SU-DHL-6 (cell line): ENCODE measurements at regions not wholly inside any gene's neighbourhood (a gene's known extent, or its start where the extent isn't known, plus 50 kb on each side); places are given as distances from the start of the nearest gene placed in this dataset.

Experiments used
- H2AFZ ChIP-seq: fragments of 200-600 bp; sonication (generic); 2 replicates; pipeline ENCODE4 v1.6.1; 2014; ENCODE audit warnings: low read depth, mild to moderate bottlenecking, moderate library complexity, mixed read lengths, antibody characterized with exemption, low read length; ENCODE audit not compliant: severe bottlenecking
- H3F3A ChIP-seq: fragments of 200-600 bp; shearing (Covaris generic); 2 replicates; pipeline ENCODE4 v1.6.0; 2016; ENCODE audit warnings: antibody characterized with exemption, mild to moderate bottlenecking; ENCODE audit not compliant: insufficient read depth
- H3K27ac ChIP-seq: fragments of 200-600 bp; sonication (generic); 2 replicates; pipeline ENCODE4 v1.5.1; 2016; ENCODE audit warnings: low read depth, mild to moderate bottlenecking, low read length, moderate library complexity, mixed read lengths
- H3K27me3 ChIP-seq: fragments of 200-600 bp; sonication (generic), shearing (Covaris generic); 2 replicates; pipeline ENCODE4 v1.6.0; 2014; ENCODE audit warnings: mild to moderate bottlenecking, low read length
- H3K36me3 ChIP-seq: fragments of 200-600 bp; sonication (generic); 2 replicates; pipeline ENCODE4 v1.6.1; 2014; ENCODE audit warnings: mild to moderate bottlenecking, low read length, mixed read lengths
- H3K4me2 ChIP-seq: fragments of 300-600, 200-600 bp; shearing (Covaris generic), sonication (generic); 2 replicates; pipeline ENCODE4 v1.6.0; 2014; ENCODE audit warnings: low read length, low read depth, mild to moderate bottlenecking; ENCODE audit not compliant: poor library complexity, severe bottlenecking
- H3K4me3 ChIP-seq: fragments of 200-600 bp; sonication (generic); 2 replicates; pipeline ENCODE4 v1.5.1; 2014; ENCODE audit warnings: antibody characterized with exemption, low read length, mild to moderate bottlenecking, mixed read lengths; ENCODE audit not compliant: insufficient read depth, poor library complexity, severe bottlenecking
- H3K79me2 ChIP-seq: fragments of 200-600 bp; sonication (generic); 2 replicates; pipeline ENCODE4 v1.6.1; 2014; ENCODE audit warnings: mild to moderate bottlenecking, low read length, moderate library complexity; ENCODE audit not compliant: insufficient read depth
- H3K9ac ChIP-seq: fragments of 200-600 bp; sonication (generic); 2 replicates; pipeline ENCODE4 v1.7.0; 2014; ENCODE audit warnings: mild to moderate bottlenecking, low read length
- H3K9me2 ChIP-seq: fragments of 200-600 bp; sonication (generic); replicated peaks from 2 replicates; pipeline ENCODE4 v1.6.1; 2014; ENCODE audit warnings: low read length; ENCODE audit not compliant: insufficient read depth
- H3K9me3 ChIP-seq: fragments of 200-600 bp; sonication (generic); 2 replicates; pipeline ENCODE4 v1.6.1; 2014; ENCODE audit warnings: low read length, mixed read lengths; ENCODE audit not compliant: insufficient read depth
- H4K20me1 ChIP-seq: fragments of 200-600 bp; sonication (generic); 2 replicates; pipeline ENCODE4 v1.6.1; 2014; ENCODE audit warnings: low read depth, mild to moderate bottlenecking, antibody characterized with exemption, low read length, moderate library complexity, mixed read lengths
- EZH2phosphoT487 ChIP-seq: fragments of 200-600 bp; sonication (generic), shearing (Covaris generic); conservative IDR thresholded peaks from 2 replicates; pipeline ENCODE4 v1.6.1; 2018; ENCODE audit warnings: mild to moderate bottlenecking, antibody characterized with exemption, low read length, moderate library complexity, mixed read lengths
- TF ChIP-seq, protein P1 (sequence below): fragments of 200-600 bp; sonication (generic); IDR thresholded peaks from one replicate; pipeline ENCODE4 v1.5.1; 2017; ENCODE audit warnings: antibody characterized with exemption, mild to moderate bottlenecking, low read length, moderate library complexity; ENCODE audit not compliant: insufficient read depth, poor library complexity, severe bottlenecking

DNA sequence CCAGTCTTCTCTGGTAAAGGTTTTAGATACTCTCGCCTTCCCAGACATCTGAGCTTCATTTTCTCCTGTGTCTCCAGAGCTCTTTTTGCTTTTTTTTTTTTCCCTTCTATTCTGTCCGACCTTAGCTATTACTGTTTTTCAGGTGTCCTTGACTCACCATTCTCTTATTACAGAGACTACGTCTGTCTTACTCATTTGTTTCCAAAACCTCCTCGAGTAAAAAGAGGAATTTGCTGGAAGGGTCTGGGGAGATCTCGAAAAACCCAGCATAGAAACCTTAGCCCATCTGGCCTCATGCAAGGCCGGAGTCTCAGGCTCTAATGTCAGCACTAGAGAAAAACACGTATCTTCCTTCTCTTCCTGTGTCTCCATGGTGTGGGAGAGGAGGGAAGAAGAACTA lies 109.2 kb upstream of the CARMIL1 start:
- no peak overlapping the region for H3K27ac ChIP-seq

DNA sequence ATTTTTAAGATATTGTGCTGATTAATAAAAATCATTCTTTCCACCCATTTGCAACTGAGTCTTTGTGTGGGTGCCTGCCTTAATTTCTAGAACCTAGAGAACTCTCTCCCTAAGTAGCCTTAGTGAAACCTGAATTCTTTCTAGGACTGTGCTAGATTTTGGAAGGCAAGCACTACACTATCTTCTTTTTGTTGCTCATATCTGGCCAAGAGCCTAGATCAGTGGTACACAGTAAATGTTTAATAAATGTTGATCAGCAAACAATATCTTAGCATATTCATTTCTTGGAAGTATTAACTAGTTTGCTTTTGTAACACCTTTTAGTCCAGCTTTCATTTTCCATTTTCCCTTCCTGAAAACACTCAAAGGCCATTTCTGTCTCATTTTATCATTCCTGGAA lies 108.5 kb upstream of the CARMIL1 start:
- no peaks in the 10 kb centered on the region for H3K79me2 ChIP-seq
- no peaks in the 10 kb centered on the region for H3K9me3 ChIP-seq
- H3K4me2 ChIP-seq: no peak overlapping the region
- H3K4me3 ChIP-seq: no peak overlapping the region
- no peaks in the 10 kb centered on the region for H3K27me3 ChIP-seq
- no peaks in the 10 kb centered on the region for H4K20me1 ChIP-seq
- no peaks in the 10 kb centered on the region for H3K36me3 ChIP-seq
- no peaks in the 10 kb centered on the region for H3K9me2 ChIP-seq
- no peak overlapping the region for H2AFZ ChIP-seq
- H3K27ac ChIP-seq: no peak overlapping the region
- H3K9ac ChIP-seq: no peak overlapping the region
- no peaks in the 10 kb centered on the region for H3F3A ChIP-seq
- TF ChIP-seq, protein P1, sequence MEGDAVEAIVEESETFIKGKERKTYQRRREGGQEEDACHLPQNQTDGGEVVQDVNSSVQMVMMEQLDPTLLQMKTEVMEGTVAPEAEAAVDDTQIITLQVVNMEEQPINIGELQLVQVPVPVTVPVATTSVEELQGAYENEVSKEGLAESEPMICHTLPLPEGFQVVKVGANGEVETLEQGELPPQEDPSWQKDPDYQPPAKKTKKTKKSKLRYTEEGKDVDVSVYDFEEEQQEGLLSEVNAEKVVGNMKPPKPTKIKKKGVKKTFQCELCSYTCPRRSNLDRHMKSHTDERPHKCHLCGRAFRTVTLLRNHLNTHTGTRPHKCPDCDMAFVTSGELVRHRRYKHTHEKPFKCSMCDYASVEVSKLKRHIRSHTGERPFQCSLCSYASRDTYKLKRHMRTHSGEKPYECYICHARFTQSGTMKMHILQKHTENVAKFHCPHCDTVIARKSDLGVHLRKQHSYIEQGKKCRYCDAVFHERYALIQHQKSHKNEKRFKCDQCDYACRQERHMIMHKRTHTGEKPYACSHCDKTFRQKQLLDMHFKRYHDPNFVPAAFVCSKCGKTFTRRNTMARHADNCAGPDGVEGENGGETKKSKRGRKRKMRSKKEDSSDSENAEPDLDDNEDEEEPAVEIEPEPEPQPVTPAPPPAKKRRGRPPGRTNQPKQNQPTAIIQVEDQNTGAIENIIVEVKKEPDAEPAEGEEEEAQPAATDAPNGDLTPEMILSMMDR: no peak
- TF ChIP-seq EZH2phosphoT487: no peak

More for the DNA sequence above, 109.2 kb upstream of the CARMIL1 start:
- no peaks in the 10 kb centered on the region for H3K9me2 ChIP-seq
- H3F3A ChIP-seq: no peaks in the 10 kb centered on the region
- H3K79me2 ChIP-seq: no peaks in the 10 kb centered on the region
- H3K4me3 ChIP-seq: no peak overlapping the region
- no peaks in the 10 kb centered on the region for H4K20me1 ChIP-seq
- H3K36me3 ChIP-seq: no peaks in the 10 kb centered on the region
- no peak overlapping the region for H3K9ac ChIP-seq
- H3K4me2 ChIP-seq: no peak overlapping the region
- TF ChIP-seq, protein P1: no peak
- TF ChIP-seq EZH2phosphoT487: no peak
- H3K9me3 ChIP-seq: no peaks in the 10 kb centered on the region
- no peaks in the 10 kb centered on the region for H3K27me3 ChIP-seq
- H2AFZ ChIP-seq: no peak overlapping the region

DNA sequence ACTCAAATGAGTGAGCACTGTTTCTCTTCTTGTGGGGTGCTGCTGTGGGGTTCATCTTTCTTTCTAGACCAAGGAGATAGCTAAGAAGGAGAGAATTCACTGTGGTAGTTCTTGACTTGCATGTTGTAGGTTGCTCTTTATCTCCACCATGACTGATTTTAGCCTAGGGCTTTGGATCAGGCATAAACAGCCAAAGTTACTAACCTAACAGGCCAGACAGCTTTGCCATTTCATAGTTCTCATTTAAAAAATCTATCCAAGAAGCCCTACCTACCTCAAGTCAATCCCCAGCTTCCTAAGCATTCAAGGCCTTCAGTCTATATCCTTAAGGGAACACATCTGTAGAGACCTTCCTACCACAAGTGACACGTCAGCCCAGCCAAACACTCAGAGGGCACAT lies 107.9 kb upstream of the CARMIL1 start:
- no peaks in the 10 kb centered on the region for H3K27me3 ChIP-seq
- H2AFZ ChIP-seq: no peak overlapping the region
- H3K27ac ChIP-seq: no peak overlapping the region
- no peak overlapping the region for H3K4me2 ChIP-seq
- H3K9me3 ChIP-seq: no peaks in the 10 kb centered on the region
- H3K9me2 ChIP-seq: no peaks in the 10 kb centered on the region
- no peak overlapping the region for H3K4me3 ChIP-seq
- no peaks in the 10 kb centered on the region for H4K20me1 ChIP-seq
- H3F3A ChIP-seq: no peaks in the 10 kb centered on the region
- no peaks in the 10 kb centered on the region for H3K79me2 ChIP-seq
- TF ChIP-seq, protein P1: no peak
- no peak for TF ChIP-seq EZH2phosphoT487
- H3K9ac ChIP-seq: no peak overlapping the region
- H3K36me3 ChIP-seq: no peaks in the 10 kb centered on the region
